ENCODE measurements at regions not wholly inside any gene's neighbourhood (a gene's known extent, or its start where the extent isn't known, plus 50 kb on each side); places are given as distances from the start of the nearest gene placed in this dataset.

- TF ChIP-seq ZNF407 (IDR thresholded peaks at IDR 0.05; ENCODE audit: low read depth) (no peak), ETV6 (IDR thresholded peaks at IDR 0.05; ENCODE audit: borderline replicate concordance in 1 of 2, low read depth in 2 of 2, low read length in 1 of 2) (no peak), ETV6 (CRISPR knock-in tag; IDR thresholded peaks at IDR 0.05; ENCODE audit: borderline replicate concordance) (no peak), NELFE (IDR thresholded peaks at IDR 0.05; ENCODE audit: insufficient read depth, insufficient read length) (no peak), RERE (CRISPR knock-in tag; IDR thresholded peaks at IDR 0.05; ENCODE audit: borderline replicate concordance) (no peak), LCOR (CRISPR knock-in tag; IDR thresholded peaks at IDR 0.05) (no peak), ZNF175 (CRISPR knock-in tag; IDR thresholded peaks at IDR 0.05; ENCODE audit: low read depth) (no peak), VEZF1 (CRISPR knock-in tag; IDR thresholded peaks at IDR 0.05) (no peak), PTBP1 (IDR thresholded peaks at IDR 0.05; ENCODE audit: low read depth, low read length) (no peak)
Observed at GRCh38 chr6:47133230-47134000, 91.3 kb upstream of the ADGRF1 start (continued).
